Astrocyte (in vitro differentiated cells and primary cell): ENCODE measurements at regions not wholly inside any gene's neighbourhood (a gene's known extent, or its start where the extent isn't known, plus 50 kb on each side); places are given as distances from the start of the nearest gene placed in this dataset.

ENCODE experiments used
- DNase-seq: peaks from one replicate; pipeline ENCODE4 v3.0.0-alpha.2; 2010; ENCODE audit warnings: low read depth
- FAIRE-seq: peaks from 2 replicates; lab custom pipeline; 2011; peaks lifted over from hg19 to GRCh38; lab: Jason Lieb, UNC
- H2AFZ ChIP-seq: 2 replicates; pipeline ENCODE4 v1.6.0; 2012; ENCODE audit warnings: low read depth, low read length, inconsistent platforms
- H3K27ac ChIP-seq: 2 replicates; pipeline ENCODE4 v1.5.1; 2011; ENCODE audit warnings: low read depth, low read length, inconsistent platforms
- H3K27me3 ChIP-seq: 2 replicates; pipeline ENCODE4 v1.6.0; 2011; ENCODE audit warnings: low read length, inconsistent platforms; ENCODE audit not compliant: insufficient read depth
- H3K36me3 ChIP-seq: 2 replicates; pipeline ENCODE4 v1.5.1; 2011; ENCODE audit warnings: low read length, inconsistent platforms; ENCODE audit not compliant: insufficient read depth
- H3K4me1 ChIP-seq: 2 replicates; pipeline ENCODE4 v1.5.1; 2011; ENCODE audit warnings: low read length, inconsistent platforms; ENCODE audit not compliant: insufficient read depth
- H3K4me2 ChIP-seq: 2 replicates; pipeline ENCODE4 v1.6.0; 2012; ENCODE audit warnings: low read length, inconsistent platforms
- H3K4me3 ChIP-seq: 2 replicates; pipeline ENCODE4 v1.5.1; 2011; ENCODE audit warnings: low read depth, mild to moderate bottlenecking, low read length, inconsistent platforms; ENCODE audit not compliant: insufficient read depth
- H3K79me2 ChIP-seq: 2 replicates; pipeline ENCODE4 v1.6.0; 2012; ENCODE audit warnings: mild to moderate bottlenecking, low read length, inconsistent platforms; ENCODE audit not compliant: insufficient read depth
- H3K9ac ChIP-seq: 2 replicates; pipeline ENCODE4 v1.6.0; 2012; ENCODE audit warnings: mild to moderate bottlenecking, low read length, inconsistent platforms
- H3K9me3 ChIP-seq: 2 replicates; pipeline ENCODE4 v1.5.1; 2012; ENCODE audit warnings: low read depth, mild to moderate bottlenecking, low read length, inconsistent platforms; ENCODE audit not compliant: insufficient read depth
- H4K20me1 ChIP-seq: 2 replicates; pipeline ENCODE4 v1.6.0; 2012; ENCODE audit warnings: low read length, inconsistent platforms; ENCODE audit not compliant: insufficient read depth
- H3K27ac Mint-ChIP-seq: one replicate; pipeline ENCODE4 v1.8.0; 2021; ENCODE audit warnings: mild to moderate bottlenecking, mixed read lengths; ENCODE audit not compliant: unreplicated experiment
- H3K27me3 Mint-ChIP-seq: one replicate; pipeline ENCODE4 v1.8.0; 2021; ENCODE audit warnings: low read depth, mixed read lengths; ENCODE audit not compliant: unreplicated experiment
- H3K36me3 Mint-ChIP-seq: one replicate; pipeline ENCODE4 v1.8.0; 2021; ENCODE audit warnings: low read depth, mixed read lengths; ENCODE audit not compliant: unreplicated experiment
- H3K4me1 Mint-ChIP-seq: one replicate; pipeline ENCODE4 v1.8.0; 2021; ENCODE audit warnings: low read depth, mixed read lengths; ENCODE audit not compliant: unreplicated experiment
- H3K4me3 Mint-ChIP-seq: one replicate; pipeline ENCODE4 v1.8.0; 2021; ENCODE audit warnings: mild to moderate bottlenecking, moderate library complexity, mixed read lengths; ENCODE audit not compliant: unreplicated experiment
- H3K9me3 Mint-ChIP-seq: one replicate; pipeline ENCODE4 v1.8.0; 2021; ENCODE audit warnings: mild to moderate bottlenecking, mixed read lengths; ENCODE audit not compliant: unreplicated experiment
- EZH2 ChIP-seq: IDR thresholded peaks from 2 replicates; pipeline ENCODE4 v1.6.1; 2012; ENCODE audit warnings: mild to moderate bottlenecking, low read length, inconsistent platforms; ENCODE audit not compliant: insufficient read depth
- TF ChIP-seq, protein P1 (sequence below): IDR thresholded peaks from 2 replicates; pipeline ENCODE4 v1.5.1; 2011; ENCODE audit warnings: low read depth, mild to moderate bottlenecking, inconsistent platforms, low read length, moderate library complexity; ENCODE audit not compliant: insufficient read depth

GRCh38 chr20:7004801-7005200, 237.3 kb downstream of the BMP2 start:
- H3K36me3 Mint-ChIP-seq: no peaks in the 10 kb centered on the region
- Histone ChIP-seq H3K4me3 (no peak overlapping the region), H4K20me1 (no peaks in the 10 kb centered on the region), H3K4me2 (no peak overlapping the region), H3K79me2 (no peaks in the 10 kb centered on the region), H3K9ac (no peak overlapping the region), H3K9me3 (no peaks in the 10 kb centered on the region), H2AFZ (no peak overlapping the region), H3K27ac (no peak overlapping the region), H3K4me1 (no peaks in the 10 kb centered on the region), H3K36me3 (no peaks in the 10 kb centered on the region), H3K27me3 (no peaks in the 10 kb centered on the region)
- TF ChIP-seq, protein P1, sequence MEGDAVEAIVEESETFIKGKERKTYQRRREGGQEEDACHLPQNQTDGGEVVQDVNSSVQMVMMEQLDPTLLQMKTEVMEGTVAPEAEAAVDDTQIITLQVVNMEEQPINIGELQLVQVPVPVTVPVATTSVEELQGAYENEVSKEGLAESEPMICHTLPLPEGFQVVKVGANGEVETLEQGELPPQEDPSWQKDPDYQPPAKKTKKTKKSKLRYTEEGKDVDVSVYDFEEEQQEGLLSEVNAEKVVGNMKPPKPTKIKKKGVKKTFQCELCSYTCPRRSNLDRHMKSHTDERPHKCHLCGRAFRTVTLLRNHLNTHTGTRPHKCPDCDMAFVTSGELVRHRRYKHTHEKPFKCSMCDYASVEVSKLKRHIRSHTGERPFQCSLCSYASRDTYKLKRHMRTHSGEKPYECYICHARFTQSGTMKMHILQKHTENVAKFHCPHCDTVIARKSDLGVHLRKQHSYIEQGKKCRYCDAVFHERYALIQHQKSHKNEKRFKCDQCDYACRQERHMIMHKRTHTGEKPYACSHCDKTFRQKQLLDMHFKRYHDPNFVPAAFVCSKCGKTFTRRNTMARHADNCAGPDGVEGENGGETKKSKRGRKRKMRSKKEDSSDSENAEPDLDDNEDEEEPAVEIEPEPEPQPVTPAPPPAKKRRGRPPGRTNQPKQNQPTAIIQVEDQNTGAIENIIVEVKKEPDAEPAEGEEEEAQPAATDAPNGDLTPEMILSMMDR: no peak
- TF ChIP-seq EZH2: no peak
- no peaks in the 10 kb centered on the region for H3K27me3 Mint-ChIP-seq
- no peak for DNase-seq
- FAIRE-seq: no peak
- H3K27ac Mint-ChIP-seq: no peak overlapping the region
- peaks cover 6% of the 10 kb centered on the region for H3K4me1 Mint-ChIP-seq
- H3K4me3 Mint-ChIP-seq: no peak overlapping the region
- H3K9me3 Mint-ChIP-seq: peaks cover 8% of the 10 kb centered on the region

DNA sequence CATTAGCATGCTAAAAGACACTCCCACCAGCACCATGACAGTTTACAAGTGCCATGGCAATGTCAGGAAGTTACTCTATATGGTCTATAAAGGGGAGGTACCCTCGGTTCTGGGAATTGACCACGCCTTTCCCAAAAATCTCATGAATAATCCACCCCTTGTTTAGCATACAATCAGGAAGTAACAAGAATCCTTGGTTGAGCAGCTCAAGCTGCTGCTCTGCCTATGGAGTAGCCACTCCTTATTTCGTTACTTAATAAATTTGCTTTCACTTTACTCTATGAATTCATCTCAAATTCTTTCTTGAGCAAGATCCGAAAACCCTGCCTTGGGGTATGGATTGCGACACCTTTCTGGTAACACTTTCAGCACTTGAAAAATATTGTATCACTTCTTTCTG, 243.0 kb downstream of the BMP2 start:
- Histone ChIP-seq H3K79me2 (no peaks in the 10 kb centered on the region), H3K4me3 (no peak overlapping the region), H3K4me2 (no peak overlapping the region), H3K4me1 (no peaks in the 10 kb centered on the region), H3K36me3 (no peaks in the 10 kb centered on the region), H3K9ac (no peak overlapping the region), H4K20me1 (no peaks in the 10 kb centered on the region), H2AFZ (no peak overlapping the region), H3K27ac (no peak overlapping the region), H3K27me3 (no peaks in the 10 kb centered on the region), H3K9me3 (no peaks in the 10 kb centered on the region)
- Mint-ChIP-seq H3K4me1 (no peaks in the 10 kb centered on the region), H3K4me3 (no peak overlapping the region), H3K9me3 (peaks cover 8% of the 10 kb centered on the region), H3K27ac (no peak overlapping the region), H3K36me3 (no peaks in the 10 kb centered on the region), H3K27me3 (no peaks in the 10 kb centered on the region)
- FAIRE-seq (no peak), DNase-seq (no peak)
- TF ChIP-seq EZH2: no peak
- TF ChIP-seq, protein P1: no peak

- Histone ChIP-seq H3K27ac (no peak overlapping the region), H3K4me1 (no peaks in the 10 kb centered on the region), H3K36me3 (no peaks in the 10 kb centered on the region), H3K27me3 (no peaks in the 10 kb centered on the region), H4K20me1 (no peaks in the 10 kb centered on the region), H3K4me3 (no peak overlapping the region), H3K4me2 (no peak overlapping the region), H3K9ac (no peak overlapping the region), H2AFZ (no peak overlapping the region), H3K9me3 (no peaks in the 10 kb centered on the region), H3K79me2 (no peaks in the 10 kb centered on the region)
- DNase-seq (no peak), FAIRE-seq (no peak)
- Mint-ChIP-seq H3K9me3 (no peaks in the 10 kb centered on the region), H3K4me3 (no peak overlapping the region), H3K27me3 (no peaks in the 10 kb centered on the region), H3K36me3 (no peaks in the 10 kb centered on the region), H3K27ac (no peak overlapping the region), H3K4me1 (no peaks in the 10 kb centered on the region)
- TF ChIP-seq EZH2: no peak
- TF ChIP-seq, protein P1: no peak
These were observed 247.8 kb downstream of the BMP2 start for GRCh38 chr20:7015257-7015656.
